ENCODE measurements at regions not wholly inside any gene's neighbourhood (a gene's known extent, or its start where the extent isn't known, plus 50 kb on each side); places are given as distances from the start of the nearest gene placed in this dataset.

DNA sequence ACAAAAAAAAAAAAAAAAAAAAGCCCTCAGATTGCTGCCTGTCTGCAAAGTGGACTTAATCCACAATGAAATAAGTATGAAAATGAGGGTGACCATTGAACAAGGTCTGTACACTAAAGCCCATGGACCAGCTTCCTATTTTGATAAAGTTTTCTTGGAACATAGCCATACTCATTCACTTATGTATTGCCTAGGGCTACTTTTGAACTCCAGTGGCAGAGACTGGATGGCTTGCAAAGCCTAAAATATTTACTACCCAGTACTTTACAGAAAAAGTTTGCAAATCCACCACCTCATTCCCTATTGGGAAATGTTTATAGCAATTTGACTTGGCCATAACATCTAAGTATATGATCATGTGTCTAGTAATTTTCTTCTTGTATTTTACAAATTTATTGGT, 481.7 kb downstream of the NAF1 start:
- Mint-ChIP-seq H3K36me3 (ENCODE audit: low read depth) (no peaks in the 10 kb centered on the region), H3K4me3 (no peak overlapping the region), H3K27me3 (ENCODE audit: insufficient read depth) (no peaks in the 10 kb centered on the region), H3K4me1 (peaks cover 8% of the 10 kb centered on the region), H3K9me3 (no peaks in the 10 kb centered on the region), H3K27ac (no peak overlapping the region)
- H3K9me3 ChIP-seq (ENCODE audit: control insufficient read depth, low read length), result peaks cover 8% of the 10 kb centered on the region
- no peaks in the 10 kb centered on the region for H3K27me3 ChIP-seq (ENCODE audit: control insufficient read depth, insufficient read depth, low read length, poor library complexity, severe bottlenecking)
- no peak overlapping the region for H3K4me3 ChIP-seq (ENCODE audit: low read length)
- no peak for DNase-seq
- no peak overlapping the region for H3K9ac ChIP-seq (ENCODE audit: extremely low read depth, low read length, poor library complexity, severe bottlenecking)
- H3K4me1 ChIP-seq (ENCODE audit: control insufficient read depth, insufficient read depth, low read length), result no peaks in the 10 kb centered on the region
- H3K27ac ChIP-seq (ENCODE audit: low read depth, low read length), result no peak overlapping the region
- TF ChIP-seq, protein P1, sequence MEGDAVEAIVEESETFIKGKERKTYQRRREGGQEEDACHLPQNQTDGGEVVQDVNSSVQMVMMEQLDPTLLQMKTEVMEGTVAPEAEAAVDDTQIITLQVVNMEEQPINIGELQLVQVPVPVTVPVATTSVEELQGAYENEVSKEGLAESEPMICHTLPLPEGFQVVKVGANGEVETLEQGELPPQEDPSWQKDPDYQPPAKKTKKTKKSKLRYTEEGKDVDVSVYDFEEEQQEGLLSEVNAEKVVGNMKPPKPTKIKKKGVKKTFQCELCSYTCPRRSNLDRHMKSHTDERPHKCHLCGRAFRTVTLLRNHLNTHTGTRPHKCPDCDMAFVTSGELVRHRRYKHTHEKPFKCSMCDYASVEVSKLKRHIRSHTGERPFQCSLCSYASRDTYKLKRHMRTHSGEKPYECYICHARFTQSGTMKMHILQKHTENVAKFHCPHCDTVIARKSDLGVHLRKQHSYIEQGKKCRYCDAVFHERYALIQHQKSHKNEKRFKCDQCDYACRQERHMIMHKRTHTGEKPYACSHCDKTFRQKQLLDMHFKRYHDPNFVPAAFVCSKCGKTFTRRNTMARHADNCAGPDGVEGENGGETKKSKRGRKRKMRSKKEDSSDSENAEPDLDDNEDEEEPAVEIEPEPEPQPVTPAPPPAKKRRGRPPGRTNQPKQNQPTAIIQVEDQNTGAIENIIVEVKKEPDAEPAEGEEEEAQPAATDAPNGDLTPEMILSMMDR (conservative IDR thresholded peaks at IDR 0.05), result no peak
- no peaks in the 10 kb centered on the region for H3K36me3 ChIP-seq (ENCODE audit: control insufficient read depth, insufficient read depth, low read length)

DNA sequence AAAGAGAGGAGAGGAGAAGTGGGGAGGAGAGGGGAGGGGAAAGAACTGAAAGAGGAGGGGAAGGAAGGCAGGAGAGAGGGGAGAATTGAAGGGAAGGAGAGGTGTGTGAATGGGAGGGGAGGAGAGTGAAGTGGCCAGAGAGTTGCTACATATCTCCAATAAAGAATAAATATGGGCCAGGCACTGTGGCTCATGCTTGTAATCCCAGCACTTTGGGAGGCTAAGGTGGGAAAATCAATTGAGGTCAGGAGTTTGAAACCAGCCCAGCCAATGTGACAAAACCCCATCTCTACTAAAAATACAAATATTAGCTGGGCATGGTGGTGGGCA, 482.4 kb downstream of the NAF1 start:
- H3K27ac ChIP-seq (ENCODE audit: low read depth, low read length), result no peak overlapping the region
- Mint-ChIP-seq H3K27ac (no peak overlapping the region), H3K4me1 (peaks cover 7% of the 10 kb centered on the region)

DNA sequence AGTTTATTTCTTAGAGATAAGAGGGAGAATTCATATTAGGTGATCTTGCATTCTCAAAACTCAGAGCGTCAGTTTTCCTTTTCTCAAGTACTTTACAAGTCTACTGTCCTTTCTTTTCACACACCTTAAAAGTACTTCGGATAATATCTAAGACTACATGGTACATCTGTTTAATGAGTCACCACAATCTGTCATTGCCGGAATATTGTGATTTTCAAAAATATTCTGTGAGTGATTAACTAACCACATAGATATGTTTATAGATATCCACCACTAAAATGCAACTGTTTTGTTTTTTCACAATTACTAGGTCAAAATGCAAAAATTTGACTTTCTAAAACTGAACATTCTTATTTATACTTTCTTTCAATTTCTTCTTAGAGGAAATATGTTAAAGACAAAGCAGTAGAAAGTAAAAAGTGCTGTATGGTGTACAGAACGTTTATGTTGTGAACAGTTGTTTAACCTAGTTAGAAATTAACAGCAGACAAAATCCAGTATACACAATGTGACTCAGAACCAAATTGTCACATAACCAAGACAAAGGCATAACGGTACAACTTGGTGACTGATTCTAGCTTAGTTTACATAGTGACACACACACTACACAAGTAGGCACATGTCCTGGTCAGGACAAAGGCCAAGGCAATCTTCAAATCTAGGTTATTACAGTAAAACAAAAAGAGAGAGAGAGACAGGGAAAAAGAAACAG, 482.9 kb downstream of the NAF1 start:
- WGBS, 2 experiments (ENCODE audit: insufficient coverage in 1 of 2, insufficient read length in 1 of 2), result 90 to 100% methylated on average over 2 to 5 of the region's 5 CpGs
- no peaks in the 10 kb centered on the region for H3K27me3 Mint-ChIP-seq (ENCODE audit: insufficient read depth)
- H3K4me3 Mint-ChIP-seq, result no peak overlapping the region
- H3K4me3 ChIP-seq (ENCODE audit: low read length), result no peak overlapping the region
- no peak for DNase-seq
- no peak overlapping the region for H3K9ac ChIP-seq (ENCODE audit: extremely low read depth, low read length, poor library complexity, severe bottlenecking)
- no peaks in the 10 kb centered on the region for H3K27me3 ChIP-seq (ENCODE audit: control insufficient read depth, insufficient read depth, low read length, poor library complexity, severe bottlenecking)
- TF ChIP-seq, protein P1 (conservative IDR thresholded peaks at IDR 0.05), result no peak
- no peak overlapping the region for H3K27ac ChIP-seq (ENCODE audit: low read depth, low read length)
- no peak overlapping the region for H3K27ac Mint-ChIP-seq
- no peaks in the 10 kb centered on the region for H3K36me3 Mint-ChIP-seq (ENCODE audit: low read depth)
- H3K4me1 ChIP-seq (ENCODE audit: control insufficient read depth, insufficient read depth, low read length), result no peaks in the 10 kb centered on the region
- H3K4me1 Mint-ChIP-seq, result peaks cover 2% of the 10 kb centered on the region
- peaks cover 19% of the 10 kb centered on the region for H3K9me3 ChIP-seq (ENCODE audit: control insufficient read depth, low read length)
- H3K9me3 Mint-ChIP-seq, result peaks cover 8% of the 10 kb centered on the region
- no peaks in the 10 kb centered on the region for H3K36me3 ChIP-seq (ENCODE audit: control insufficient read depth, insufficient read depth, low read length)

More for the DNA sequence above, 482.4 kb downstream of the NAF1 start:
- no peaks in the 10 kb centered on the region for H3K36me3 ChIP-seq (ENCODE audit: control insufficient read depth, insufficient read depth, low read length)
- Mint-ChIP-seq H3K27me3 (ENCODE audit: insufficient read depth) (no peaks in the 10 kb centered on the region), H3K9me3 (peaks cover 3% of the 10 kb centered on the region), H3K4me3 (no peak overlapping the region), H3K36me3 (ENCODE audit: low read depth) (no peaks in the 10 kb centered on the region)
- no peak overlapping the region for H3K9ac ChIP-seq (ENCODE audit: extremely low read depth, low read length, poor library complexity, severe bottlenecking)
- no peaks in the 10 kb centered on the region for H3K27me3 ChIP-seq (ENCODE audit: control insufficient read depth, insufficient read depth, low read length, poor library complexity, severe bottlenecking)
- DNase-seq, result no peak
- H3K4me3 ChIP-seq (ENCODE audit: low read length), result no peak overlapping the region
- peaks cover 14% of the 10 kb centered on the region for H3K9me3 ChIP-seq (ENCODE audit: control insufficient read depth, low read length)
- TF ChIP-seq, protein P1 (conservative IDR thresholded peaks at IDR 0.05), result no peak
- no peaks in the 10 kb centered on the region for H3K4me1 ChIP-seq (ENCODE audit: control insufficient read depth, insufficient read depth, low read length)

Data from endodermal cell (in vitro differentiated cells).